ENCODE measurements at regions not wholly inside any gene's neighbourhood (a gene's known extent, or its start where the extent isn't known, plus 50 kb on each side); places are given as distances from the start of the nearest gene placed in this dataset.

DNA sequence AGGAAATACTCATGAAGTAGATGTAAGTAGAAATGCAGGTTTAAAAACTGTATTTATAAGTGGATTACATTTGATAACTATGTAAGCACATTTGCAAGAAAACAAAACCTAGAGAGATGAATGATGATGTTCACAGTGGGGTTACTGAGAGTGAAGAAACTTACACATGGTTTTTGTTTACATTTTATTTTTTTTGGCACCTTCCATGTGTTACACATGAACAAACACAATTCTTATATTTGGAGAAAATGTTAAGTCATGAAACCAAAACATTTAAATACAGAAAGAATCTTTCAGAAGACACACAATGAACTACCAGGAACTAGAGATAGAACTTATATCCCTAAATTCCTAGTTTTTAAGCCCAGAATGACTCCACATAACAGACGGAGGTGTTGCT, 51.5 kb upstream of the SPATA31E1 start:
- TF ChIP-seq EZH2phosphoT487 (IDR thresholded peaks at IDR 0.05; ENCODE audit: low read depth) = no peak
- TF ChIP-seq, protein P1, sequence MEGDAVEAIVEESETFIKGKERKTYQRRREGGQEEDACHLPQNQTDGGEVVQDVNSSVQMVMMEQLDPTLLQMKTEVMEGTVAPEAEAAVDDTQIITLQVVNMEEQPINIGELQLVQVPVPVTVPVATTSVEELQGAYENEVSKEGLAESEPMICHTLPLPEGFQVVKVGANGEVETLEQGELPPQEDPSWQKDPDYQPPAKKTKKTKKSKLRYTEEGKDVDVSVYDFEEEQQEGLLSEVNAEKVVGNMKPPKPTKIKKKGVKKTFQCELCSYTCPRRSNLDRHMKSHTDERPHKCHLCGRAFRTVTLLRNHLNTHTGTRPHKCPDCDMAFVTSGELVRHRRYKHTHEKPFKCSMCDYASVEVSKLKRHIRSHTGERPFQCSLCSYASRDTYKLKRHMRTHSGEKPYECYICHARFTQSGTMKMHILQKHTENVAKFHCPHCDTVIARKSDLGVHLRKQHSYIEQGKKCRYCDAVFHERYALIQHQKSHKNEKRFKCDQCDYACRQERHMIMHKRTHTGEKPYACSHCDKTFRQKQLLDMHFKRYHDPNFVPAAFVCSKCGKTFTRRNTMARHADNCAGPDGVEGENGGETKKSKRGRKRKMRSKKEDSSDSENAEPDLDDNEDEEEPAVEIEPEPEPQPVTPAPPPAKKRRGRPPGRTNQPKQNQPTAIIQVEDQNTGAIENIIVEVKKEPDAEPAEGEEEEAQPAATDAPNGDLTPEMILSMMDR (IDR thresholded peaks at IDR 0.05; ENCODE audit: low read depth, low read length) = no peak
- Histone ChIP-seq H3K79me2 (ENCODE audit: low read length) (no peaks in the 10 kb centered on the region), H2AFZ (ENCODE audit: low read depth, low read length) (no peak overlapping the region), H3K4me2 (ENCODE audit: low read length) (no peak overlapping the region), H3K9ac (ENCODE audit: low read length) (no peak overlapping the region), H3K27me3 (ENCODE audit: low read depth, low read length) (no peaks in the 10 kb centered on the region), H3K4me1 (ENCODE audit: low read length) (no peaks in the 10 kb centered on the region), H3K27ac (ENCODE audit: low read length) (no peak overlapping the region), H4K20me1 (ENCODE audit: insufficient read depth, low read length) (no peaks in the 10 kb centered on the region), H3K4me3 (ENCODE audit: low read length) (no peak overlapping the region), H3K9me3 (ENCODE audit: insufficient read depth, low read length) (no peaks in the 10 kb centered on the region), H3K36me3 (replicated peaks; ENCODE audit: low read depth, low read length) (no peaks in the 10 kb centered on the region)
